Panc1 (cell line): ENCODE measurements at regions not wholly inside any gene's neighbourhood (a gene's known extent, or its start where the extent isn't known, plus 50 kb on each side); places are given as distances from the start of the nearest gene placed in this dataset.

Source experiments
- ATAC-seq: fragments of 200-7000 bp; cut with Tn5 transposase; 2 replicates; pipeline ENCODE4 v1.9.1; 2020; ENCODE audit warnings: mild to moderate bottlenecking, moderate library complexity
- BruUV-seq: library from RNA; stranded (reverse); fragments of 400-500 nt; replicated peaks from 2 replicates; lab custom pipeline; 2021; lab: Mats Ljungman, UMichigan
- CTCF ChIA-PET: fragments of 300-600 bp; sonication (Branson Sonifier 250); formaldehyde crosslinking; loops from one replicate; lab custom pipeline; 2022; ENCODE audit warnings: antibody characterized with exemption; lab: Charles Lee
- POLR2A ChIA-PET: fragments of 300-600 bp; sonication (Branson Sonifier 250); formaldehyde crosslinking; loops from one replicate; lab custom pipeline; 2022; ENCODE audit warnings: antibody characterized with exemption; lab: Charles Lee
- DNase-seq: peaks from one replicate; pipeline ENCODE4 v3.0.0-alpha.2; 2010; ENCODE audit warnings: low read depth, low spot score
- H3K27ac ChIP-seq: 2 replicates; pipeline ENCODE4 v1.5.1; 2011; ENCODE audit warnings: mild to moderate bottlenecking, low read length, inconsistent platforms
- H3K27me3 ChIP-seq: fragments of 200-500 bp; sonication (Bioruptor generic); 2 replicates; pipeline ENCODE4 v1.6.0; 2014; ENCODE audit warnings: low read length, inconsistent platforms; ENCODE audit not compliant: control insufficient read depth, insufficient read depth
- H3K36me3 ChIP-seq: fragments of 200-500 bp; sonication (Bioruptor generic); 2 replicates; pipeline ENCODE4 v1.5.1; 2014; ENCODE audit warnings: inconsistent platforms, mild to moderate bottlenecking, low read length, moderate library complexity; ENCODE audit not compliant: control insufficient read depth, insufficient read depth
- H3K4me1 ChIP-seq: 2 replicates; pipeline ENCODE4 v1.5.1; 2011; ENCODE audit warnings: inconsistent platforms, mild to moderate bottlenecking, low read length, moderate library complexity; ENCODE audit not compliant: control insufficient read depth, insufficient read depth
- H3K4me3 ChIP-seq, 2 experiments: 2 replicates each; pipeline ENCODE4 v1.5.1; 2011 to 2012; ENCODE audit warnings: low read depth in 2 of 2, low read length in 2 of 2, mild to moderate bottlenecking in 2 of 2, inconsistent platforms in 1 of 2, moderate library complexity in 1 of 2
- H3K9me3 ChIP-seq: fragments of 200-500 bp; sonication (Bioruptor generic); 2 replicates; pipeline ENCODE4 v1.5.1; 2014; ENCODE audit warnings: low read depth, mild to moderate bottlenecking, inconsistent platforms, low read length, moderate library complexity; ENCODE audit not compliant: control insufficient read depth, insufficient read depth
- POLR2AphosphoS5 ChIP-seq: IDR thresholded peaks from 2 replicates; pipeline ENCODE4 v1.6.1; 2012; ENCODE audit warnings: mild to moderate bottlenecking, low read depth, low read length, moderate library complexity
- SIN3A ChIP-seq: IDR thresholded peaks from 2 replicates; pipeline ENCODE4 v1.6.1; 2012; ENCODE audit warnings: low read depth, mild to moderate bottlenecking, low read length, moderate library complexity, borderline replicate concordance; ENCODE audit not compliant: insufficient read depth
- TCF7L2 ChIP-seq: IDR thresholded peaks from 2 replicates; pipeline ENCODE4 v1.6.1; 2011; ENCODE audit warnings: mild to moderate bottlenecking, low read depth, low read length, inconsistent platforms
- in situ Hi-C: cut with HindIII; loops from 2 replicates; pipeline ENCODE4 v1.10.0; 2016; ENCODE audit warnings: low sequenced_read_pairs, low pct_unique_long_range_greater_than_20kb
- intact Hi-C: fragments of 100-400 bp; cut with micrococcal nuclease; formaldehyde crosslinking; loops from one replicate; pipeline ENCODE4 v1.10.0; 2022; ENCODE audit not compliant: unreplicated experiment
- TF ChIP-seq, protein P1 (sequence below): fragments of 450-650 bp; IDR thresholded peaks from 2 replicates; pipeline ENCODE4 v1.5.1; 2017; ENCODE audit warnings: mild to moderate bottlenecking
- TF ChIP-seq, protein P2 (sequence below), 2 experiments: IDR thresholded peaks; 2 replicates each; pipeline ENCODE4 v1.6.1; 2011 to 2012; ENCODE audit warnings: low read depth in 2 of 2, control low read depth in 1 of 2, low read length in 1 of 2, mild to moderate bottlenecking in 1 of 2, moderate library complexity in 1 of 2; ENCODE audit not compliant: insufficient read depth in 1 of 2

DNA sequence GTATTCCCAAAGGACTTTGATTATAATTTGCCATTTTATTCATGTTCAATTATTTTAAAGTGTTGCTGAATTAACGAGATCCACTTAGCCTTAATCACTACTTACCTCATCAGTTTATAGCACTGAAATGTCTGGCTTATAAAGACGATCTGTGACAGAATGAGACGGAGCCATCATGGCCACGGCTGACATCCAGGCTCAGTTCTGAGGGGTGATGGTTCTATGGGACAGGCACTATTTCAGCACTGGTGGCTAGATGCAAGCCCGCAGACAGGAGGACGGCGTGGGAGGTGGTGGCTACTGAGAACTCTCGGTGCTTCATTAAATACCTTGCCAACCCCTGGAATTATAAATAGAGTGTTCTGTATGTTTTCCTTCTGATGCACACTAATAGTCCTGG is 1084.2 kb upstream of the TENM3 start:
- intact Hi-C loops (no loop called here), in situ Hi-C loops (no loop called here)
- ChIA-PET CTCF (no interaction called here), POLR2A (no interaction called here)
- BruUV-seq: no TSS peak
- Histone ChIP-seq H3K4me3 (no peak overlapping the region), H3K9me3 (no peaks in the 10 kb centered on the region), H3K27ac (no peak overlapping the region), H3K4me1 (no peaks in the 10 kb centered on the region), H3K36me3 (no peaks in the 10 kb centered on the region), H3K27me3 (no peaks in the 10 kb centered on the region)
- no peak for DNase-seq
- TF ChIP-seq SIN3A: no peak
- TF ChIP-seq TCF7L2: no peak
- ATAC-seq: no peak

DNA sequence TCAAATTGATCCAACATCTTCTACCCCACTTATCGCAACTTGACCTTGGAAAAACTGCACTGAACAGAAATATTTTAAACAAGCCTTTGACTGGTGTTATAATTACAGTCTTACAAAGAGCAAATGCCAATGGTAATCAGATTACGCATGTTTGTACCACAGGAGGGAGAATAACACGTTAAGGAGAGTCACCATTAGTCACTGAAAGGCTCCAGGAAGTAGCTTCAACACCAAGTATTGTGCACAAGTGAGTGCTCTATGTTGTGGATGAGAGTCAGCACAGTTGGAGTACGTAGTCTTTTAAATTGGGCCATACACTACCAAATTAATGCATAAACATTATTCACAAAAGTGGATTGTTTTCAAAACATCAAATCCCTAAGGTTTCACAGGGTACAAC is 1081.5 kb upstream of the TENM3 start:
- Histone ChIP-seq H3K9me3 (no peaks in the 10 kb centered on the region), H3K27ac (no peak overlapping the region), H3K27me3 (no peaks in the 10 kb centered on the region), H3K4me3 (no peak overlapping the region), H3K36me3 (no peaks in the 10 kb centered on the region), H3K4me1 (no peaks in the 10 kb centered on the region)
- ChIA-PET POLR2A (no interaction called here), CTCF (no interaction called here)
- no TSS peak for BruUV-seq
- intact Hi-C loops (no loop called here), in situ Hi-C loops (no loop called here)
- TF ChIP-seq TCF7L2: no peak
- TF ChIP-seq, protein P1, sequence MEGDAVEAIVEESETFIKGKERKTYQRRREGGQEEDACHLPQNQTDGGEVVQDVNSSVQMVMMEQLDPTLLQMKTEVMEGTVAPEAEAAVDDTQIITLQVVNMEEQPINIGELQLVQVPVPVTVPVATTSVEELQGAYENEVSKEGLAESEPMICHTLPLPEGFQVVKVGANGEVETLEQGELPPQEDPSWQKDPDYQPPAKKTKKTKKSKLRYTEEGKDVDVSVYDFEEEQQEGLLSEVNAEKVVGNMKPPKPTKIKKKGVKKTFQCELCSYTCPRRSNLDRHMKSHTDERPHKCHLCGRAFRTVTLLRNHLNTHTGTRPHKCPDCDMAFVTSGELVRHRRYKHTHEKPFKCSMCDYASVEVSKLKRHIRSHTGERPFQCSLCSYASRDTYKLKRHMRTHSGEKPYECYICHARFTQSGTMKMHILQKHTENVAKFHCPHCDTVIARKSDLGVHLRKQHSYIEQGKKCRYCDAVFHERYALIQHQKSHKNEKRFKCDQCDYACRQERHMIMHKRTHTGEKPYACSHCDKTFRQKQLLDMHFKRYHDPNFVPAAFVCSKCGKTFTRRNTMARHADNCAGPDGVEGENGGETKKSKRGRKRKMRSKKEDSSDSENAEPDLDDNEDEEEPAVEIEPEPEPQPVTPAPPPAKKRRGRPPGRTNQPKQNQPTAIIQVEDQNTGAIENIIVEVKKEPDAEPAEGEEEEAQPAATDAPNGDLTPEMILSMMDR: no peak
- TF ChIP-seq, protein P2, sequence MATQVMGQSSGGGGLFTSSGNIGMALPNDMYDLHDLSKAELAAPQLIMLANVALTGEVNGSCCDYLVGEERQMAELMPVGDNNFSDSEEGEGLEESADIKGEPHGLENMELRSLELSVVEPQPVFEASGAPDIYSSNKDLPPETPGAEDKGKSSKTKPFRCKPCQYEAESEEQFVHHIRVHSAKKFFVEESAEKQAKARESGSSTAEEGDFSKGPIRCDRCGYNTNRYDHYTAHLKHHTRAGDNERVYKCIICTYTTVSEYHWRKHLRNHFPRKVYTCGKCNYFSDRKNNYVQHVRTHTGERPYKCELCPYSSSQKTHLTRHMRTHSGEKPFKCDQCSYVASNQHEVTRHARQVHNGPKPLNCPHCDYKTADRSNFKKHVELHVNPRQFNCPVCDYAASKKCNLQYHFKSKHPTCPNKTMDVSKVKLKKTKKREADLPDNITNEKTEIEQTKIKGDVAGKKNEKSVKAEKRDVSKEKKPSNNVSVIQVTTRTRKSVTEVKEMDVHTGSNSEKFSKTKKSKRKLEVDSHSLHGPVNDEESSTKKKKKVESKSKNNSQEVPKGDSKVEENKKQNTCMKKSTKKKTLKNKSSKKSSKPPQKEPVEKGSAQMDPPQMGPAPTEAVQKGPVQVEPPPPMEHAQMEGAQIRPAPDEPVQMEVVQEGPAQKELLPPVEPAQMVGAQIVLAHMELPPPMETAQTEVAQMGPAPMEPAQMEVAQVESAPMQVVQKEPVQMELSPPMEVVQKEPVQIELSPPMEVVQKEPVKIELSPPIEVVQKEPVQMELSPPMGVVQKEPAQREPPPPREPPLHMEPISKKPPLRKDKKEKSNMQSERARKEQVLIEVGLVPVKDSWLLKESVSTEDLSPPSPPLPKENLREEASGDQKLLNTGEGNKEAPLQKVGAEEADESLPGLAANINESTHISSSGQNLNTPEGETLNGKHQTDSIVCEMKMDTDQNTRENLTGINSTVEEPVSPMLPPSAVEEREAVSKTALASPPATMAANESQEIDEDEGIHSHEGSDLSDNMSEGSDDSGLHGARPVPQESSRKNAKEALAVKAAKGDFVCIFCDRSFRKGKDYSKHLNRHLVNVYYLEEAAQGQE (IDR thresholded peaks at IDR 0.05; ENCODE audit: insufficient read depth in 1 of 2, low read depth in 2 of 2, low read length in 1 of 2): no peak
- no peak for TF ChIP-seq POLR2AphosphoS5
- TF ChIP-seq SIN3A: no peak
- DNase-seq (no peak), ATAC-seq (no peak)

DNA sequence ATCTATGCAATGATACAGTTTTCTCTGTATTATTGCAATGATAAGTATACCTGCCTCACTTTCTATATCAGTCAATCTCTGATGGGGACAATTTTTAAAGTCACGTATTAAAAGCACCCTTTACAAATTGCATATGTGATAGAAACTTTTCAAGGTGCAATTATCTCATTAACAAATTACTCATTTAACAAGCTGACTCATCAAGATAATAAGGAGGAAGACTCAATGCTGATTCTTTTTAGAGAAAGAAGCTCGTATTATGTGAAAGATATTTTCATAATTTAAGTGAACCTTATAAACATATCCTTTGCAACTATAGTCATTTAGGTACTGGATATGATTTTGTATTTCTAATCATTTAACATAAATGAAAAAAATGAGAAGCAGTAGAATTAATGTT is 1080.9 kb upstream of the TENM3 start:
- POLR2A ChIA-PET: no interaction called here
- CTCF ChIA-PET: no interaction called here
- Histone ChIP-seq H3K27me3 (no peaks in the 10 kb centered on the region), H3K4me1 (no peaks in the 10 kb centered on the region), H3K9me3 (no peaks in the 10 kb centered on the region), H3K36me3 (no peaks in the 10 kb centered on the region), H3K4me3 (no peak overlapping the region), H3K27ac (no peak overlapping the region)
- intact Hi-C loops: no loop called here
- ATAC-seq (no peak), DNase-seq (no peak)
- in situ Hi-C loops: no loop called here
- no TSS peak for BruUV-seq
- no peak for TF ChIP-seq POLR2AphosphoS5
- TF ChIP-seq, protein P1: no peak
- TF ChIP-seq TCF7L2: no peak
- TF ChIP-seq SIN3A: no peak
